Left kidney (tissue), 1 donor: ENCODE measurements at regions not wholly inside any gene's neighbourhood (a gene's known extent, or its start where the extent isn't known, plus 50 kb on each side); places are given as distances from the start of the nearest gene placed in this dataset.
A peak's percentile ranks its signal among the peaks of the same experiment; 100 is the strongest.
"Not testable (repeated sequence)": the region's sequence is repeated elsewhere in the genome, so short reads cannot be mapped to it uniquely, and the experiment has no call there.

ENCODE experiments used
- DNase-seq: peaks from one replicate; pipeline ENCODE4 v3.0.0-alpha.2; 2013

DNA sequence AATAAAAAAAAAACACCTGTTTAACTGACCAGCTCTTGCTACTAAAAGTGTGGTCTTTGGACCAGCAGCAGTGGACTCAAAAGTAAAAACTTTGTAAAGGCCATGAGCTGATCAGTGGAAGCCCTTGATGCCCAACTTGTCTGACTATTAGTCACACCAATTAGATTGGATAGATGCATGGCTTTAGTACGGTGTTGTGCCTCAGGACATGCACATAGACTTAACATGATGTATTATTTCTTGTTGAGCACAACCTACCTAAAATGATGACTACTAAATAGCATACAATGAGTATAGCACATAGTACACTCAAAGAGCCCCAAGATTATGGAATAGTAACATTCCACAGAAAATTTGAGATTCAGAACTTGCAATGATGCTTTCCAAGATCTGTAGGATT lies 95.1 kb upstream of the FIBIN start:
- DNase-seq: no peak

DNA sequence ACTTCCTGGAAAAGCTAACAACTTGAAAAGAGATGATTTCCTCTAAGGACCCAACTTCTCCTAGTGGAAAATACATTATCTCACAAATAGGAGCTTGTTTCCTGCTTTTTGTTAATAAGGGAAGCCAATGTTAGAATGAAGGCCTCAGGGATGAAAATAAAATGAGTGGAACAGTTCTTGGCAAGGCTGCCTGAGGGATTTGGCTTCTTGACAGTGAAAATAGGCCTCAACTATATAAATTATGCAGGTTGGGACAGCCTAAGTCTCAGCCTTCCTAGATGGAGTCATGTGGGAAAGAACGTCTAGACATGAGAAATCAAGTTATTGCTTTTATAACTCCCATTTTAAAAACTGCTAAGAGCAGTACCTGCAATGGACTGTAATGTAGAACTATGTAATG lies 92.8 kb upstream of the FIBIN start:
- DNase-seq: peak; percentile 19

DNA sequence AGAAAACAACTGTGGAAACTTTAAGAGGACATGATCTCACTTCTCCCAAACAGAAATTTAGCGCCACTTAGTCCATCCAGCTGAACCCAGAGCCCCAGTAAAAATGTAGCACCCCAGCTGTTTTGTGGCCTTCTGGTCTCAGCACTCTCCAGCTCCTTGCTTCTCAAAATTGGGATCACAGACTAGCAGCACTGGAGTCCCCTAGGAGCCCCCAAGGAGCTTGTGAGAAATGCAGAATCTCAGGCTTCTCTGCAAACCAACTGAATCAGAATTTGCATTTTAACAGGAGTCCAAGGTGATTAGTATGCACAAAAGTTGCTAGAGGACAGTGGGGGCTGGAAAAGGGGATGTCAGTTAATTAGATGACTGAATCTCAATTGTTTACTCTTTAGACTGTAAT lies 89.8 kb upstream of the FIBIN start:
- no peak for DNase-seq

DNA sequence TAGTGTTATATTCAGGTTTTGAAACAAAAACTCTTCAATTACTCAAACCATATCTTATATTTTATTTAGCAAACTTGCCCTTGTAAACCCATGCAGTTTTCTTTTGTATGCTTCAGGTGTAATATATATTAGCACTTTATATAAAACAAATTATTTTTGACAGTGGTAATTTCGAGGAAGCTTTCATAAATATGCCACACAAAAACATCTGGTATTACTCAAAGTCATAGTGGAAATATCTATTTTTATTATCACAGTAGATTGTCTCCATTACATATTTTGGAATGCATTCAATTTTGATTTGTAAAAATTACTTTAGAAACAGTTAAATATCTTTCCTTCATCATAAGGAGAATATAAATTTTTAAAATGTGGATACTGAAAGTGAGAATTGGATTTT lies 89.1 kb upstream of the FIBIN start:
- DNase-seq: no peak

DNA sequence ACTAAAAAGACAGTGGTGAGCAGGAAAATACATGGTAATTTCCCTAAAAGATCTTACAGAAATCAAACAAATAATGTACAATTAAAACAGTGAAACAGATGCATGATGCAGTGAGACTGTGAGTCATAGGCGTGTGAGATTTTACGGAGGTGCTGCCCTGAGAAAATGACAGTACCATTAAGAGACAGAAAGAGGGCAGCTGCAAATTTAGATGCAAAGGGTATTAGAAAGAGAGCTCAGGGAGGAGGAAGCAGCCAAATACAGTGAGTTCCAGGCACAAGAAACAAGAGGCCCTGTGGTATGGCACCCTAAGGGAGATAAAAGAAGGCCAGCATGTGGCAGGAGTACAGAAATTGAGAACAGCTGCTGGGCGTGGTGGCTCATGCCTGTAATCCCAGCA lies 88.5 kb upstream of the FIBIN start:
- DNase-seq: no peak

- DNase-seq: no peak
Measured at GRCh38 chr11:26909515-26909914, 84.4 kb upstream of the FIBIN start.

- no peak for DNase-seq
Measured at GRCh38 chr11:26909991-26910591, 83.8 kb upstream of the FIBIN start.

DNA sequence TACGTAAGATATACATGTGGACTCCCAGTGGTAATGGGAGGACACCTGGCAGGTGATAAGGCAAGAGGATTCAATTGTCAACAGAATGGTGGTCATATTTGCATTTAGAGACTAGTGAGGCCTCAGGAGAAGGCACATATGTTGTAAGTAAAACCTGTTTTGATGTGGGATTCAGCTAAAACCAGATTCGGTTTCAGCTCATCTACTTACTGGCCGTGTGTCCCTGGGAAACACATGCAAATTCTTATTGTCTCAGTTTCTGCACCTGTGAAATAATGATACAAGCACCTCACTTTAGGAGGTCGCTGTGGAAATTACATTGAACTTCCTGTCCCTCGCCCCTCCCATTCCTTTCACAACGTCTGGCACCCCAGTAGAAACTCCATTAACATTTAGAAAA lies 78.9 kb upstream of the FIBIN start:
- no peak for DNase-seq

DNA sequence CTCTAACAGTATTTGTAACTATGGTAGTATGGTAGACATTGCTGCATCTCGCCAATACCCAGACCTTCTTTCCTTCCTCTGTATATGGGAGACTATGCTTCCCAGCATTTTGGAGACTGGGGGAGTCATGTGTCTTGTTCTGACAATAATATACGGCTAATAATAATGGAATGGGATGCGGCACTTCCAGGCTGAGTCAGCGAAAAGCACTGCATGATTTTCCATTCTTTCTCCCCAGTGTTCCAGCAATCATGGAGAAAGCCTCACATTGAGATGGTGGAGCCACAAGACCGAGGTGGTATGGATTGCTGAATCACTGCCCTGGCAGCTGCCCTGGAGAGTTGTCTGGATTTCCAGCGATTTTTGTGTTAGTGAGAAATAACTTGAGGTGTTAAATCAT lies 77.1 kb upstream of the FIBIN start:
- DNase-seq: no peak

DNA sequence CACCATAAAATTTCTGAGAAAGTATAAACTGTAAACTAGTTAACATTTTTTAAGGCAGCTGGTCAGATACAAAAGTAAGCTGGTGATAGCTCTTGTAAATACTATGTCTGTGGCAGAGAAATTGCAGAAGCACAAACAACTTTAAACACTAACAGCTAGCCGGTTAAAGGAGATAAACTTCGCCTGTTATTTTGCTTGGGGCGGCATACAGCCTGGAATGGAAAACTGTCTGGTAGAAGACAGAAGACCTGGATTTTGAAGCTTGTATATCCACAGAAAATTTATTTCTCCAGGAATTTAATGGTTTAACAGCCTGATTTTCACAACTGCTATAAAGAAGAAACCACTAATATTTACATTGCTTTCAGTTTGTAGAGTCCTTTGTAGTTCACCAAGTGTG lies 65.3 kb upstream of the FIBIN start:
- no peak for DNase-seq

- DNase-seq: no peak
Measured at GRCh38 chr11:26929806-26930517, 64.0 kb upstream of the FIBIN start.

GRCh38 chr11:26930518-26931247 lies 63.2 kb upstream of the FIBIN start:
- DNase-seq: no peak

DNA sequence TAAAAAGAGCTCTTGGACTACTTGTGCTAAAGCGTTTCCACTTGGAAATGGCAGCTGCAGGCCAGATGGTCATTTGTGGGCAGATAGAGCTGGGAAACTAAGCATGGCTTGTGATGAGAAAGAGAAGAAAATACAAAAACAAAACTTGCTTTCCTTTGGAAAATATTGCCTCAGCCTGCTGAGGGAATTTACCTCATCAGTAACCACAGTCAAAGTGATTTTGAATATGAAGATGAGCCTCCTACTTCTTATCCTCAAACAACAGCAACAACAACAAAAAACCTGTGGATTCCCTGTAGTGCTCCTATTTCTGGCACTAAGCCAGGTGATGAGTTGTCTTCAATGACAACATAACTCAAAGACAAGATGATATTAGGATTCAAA lies 62.7 kb upstream of the FIBIN start:
- DNase-seq: no peak

DNA sequence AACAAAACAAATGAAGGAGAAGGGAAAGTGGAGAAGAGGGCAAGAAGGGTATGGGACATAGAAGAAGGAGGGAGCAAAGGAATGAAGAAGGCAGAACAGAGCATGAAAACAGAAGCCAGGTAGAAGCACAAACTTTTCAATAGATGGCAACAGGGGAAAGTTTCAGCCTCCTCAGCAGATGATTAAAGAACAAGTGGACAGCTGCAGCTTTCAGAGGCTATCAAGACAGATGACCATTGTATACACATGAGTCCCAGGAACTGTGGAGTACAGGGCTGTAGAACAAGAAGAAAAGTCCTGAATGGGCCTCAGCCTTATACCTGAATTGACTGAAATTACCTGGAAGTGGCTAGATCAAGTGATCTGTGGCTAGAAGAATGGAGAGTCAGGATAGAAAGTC lies 62.0 kb upstream of the FIBIN start:
- DNase-seq: no peak

GRCh38 chr11:26936109-26936508 lies 57.8 kb upstream of the FIBIN start:
- no peak for DNase-seq

- DNase-seq: no peak
Measured at GRCh38 chr11:26937386-26937785, 56.5 kb upstream of the FIBIN start.

DNA sequence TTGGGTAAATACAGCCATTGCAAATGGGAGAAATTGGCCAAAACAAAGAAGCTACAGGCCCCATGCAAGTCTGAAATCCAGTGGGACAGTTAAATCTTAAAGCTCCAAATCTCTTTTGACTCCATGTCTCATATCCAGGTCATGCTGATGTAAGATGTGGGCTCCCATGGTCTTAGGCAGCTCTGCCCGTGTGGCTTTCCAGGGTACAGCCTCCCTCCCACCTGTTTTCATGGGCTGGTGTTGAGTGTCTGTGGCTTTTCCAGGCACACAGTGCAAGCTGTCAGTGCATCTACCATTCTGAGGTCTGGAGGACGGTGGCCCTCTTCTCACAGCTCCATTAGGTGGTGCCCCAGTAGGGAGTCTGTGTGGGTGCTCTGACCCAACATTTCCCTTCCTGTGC lies 53.4 kb upstream of the FIBIN start:
- DNase-seq: not testable (repeated sequence)

DNA sequence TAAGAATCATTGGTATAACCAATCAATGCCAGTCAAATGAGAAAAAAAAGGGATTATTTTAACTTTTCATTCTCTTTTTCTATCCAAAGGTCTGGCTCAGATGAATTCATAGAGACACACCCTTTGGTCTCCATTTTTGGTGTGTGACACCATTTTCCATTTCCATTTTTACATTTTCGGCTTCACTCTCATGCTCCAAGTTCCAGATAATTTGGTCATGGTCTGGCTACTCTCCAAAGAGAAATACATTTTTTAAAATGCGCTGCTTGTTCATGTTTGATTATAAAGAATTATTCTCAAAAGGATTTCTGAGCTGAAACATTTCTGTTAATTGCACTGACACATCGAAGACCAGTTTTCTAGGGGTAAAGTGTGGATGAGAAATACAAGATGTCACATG lies 51.6 kb upstream of the FIBIN start:
- DNase-seq: no peak

- DNase-seq: no peak
Measured at GRCh38 chr11:26943636-26944035, 50.3 kb upstream of the FIBIN start.
